ENCODE measurements at regions not wholly inside any gene's neighbourhood (a gene's known extent, or its start where the extent isn't known, plus 50 kb on each side); places are given as distances from the start of the nearest gene placed in this dataset.

DNA sequence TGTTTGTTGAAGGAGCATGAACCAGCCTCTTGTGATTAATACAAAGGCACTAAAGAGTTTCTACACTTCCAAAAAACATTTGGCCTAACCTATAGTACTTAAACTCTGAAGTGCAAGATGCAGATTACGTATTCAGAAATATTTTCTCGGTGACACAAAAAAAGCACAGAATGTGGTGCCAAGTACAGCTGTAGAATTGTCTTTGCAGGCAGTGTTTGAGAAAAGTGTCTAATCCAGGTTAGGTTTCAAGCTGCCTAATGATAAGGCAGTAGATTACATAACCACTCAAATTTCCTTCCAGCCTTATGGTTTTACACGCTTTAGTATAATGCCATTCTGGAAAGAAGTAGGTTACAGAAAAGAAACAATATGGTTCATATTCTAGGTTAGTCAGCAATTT lies 205.2 kb downstream of the KLHL28 start:
- no peak for DNase-seq (ENCODE audit: insufficient read length, low spot score, missing footprints)
- Histone ChIP-seq H3K79me2 (ENCODE audit: insufficient read depth, low read length) (no peaks in the 10 kb centered on the region), H3K4me2 (ENCODE audit: insufficient read depth, low read length) (no peak overlapping the region), H2AFZ (ENCODE audit: low read length) (no peak overlapping the region), H3K27ac (ENCODE audit: low read depth, low read length) (no peak overlapping the region), H3K4me1 (ENCODE audit: insufficient read depth, low read length) (no peaks in the 10 kb centered on the region), H3K9me3 (ENCODE audit: low read depth, low read length) (no peaks in the 10 kb centered on the region), H4K20me1 (ENCODE audit: insufficient read depth, low read length) (no peaks in the 10 kb centered on the region), H3K36me3 (ENCODE audit: insufficient read depth, low read length) (no peaks in the 10 kb centered on the region), H3K4me3 (ENCODE audit: insufficient read depth, low read length) (no peak overlapping the region), H3K27me3 (ENCODE audit: insufficient read depth, low read length) (no peaks in the 10 kb centered on the region)
- TF ChIP-seq, protein P1, sequence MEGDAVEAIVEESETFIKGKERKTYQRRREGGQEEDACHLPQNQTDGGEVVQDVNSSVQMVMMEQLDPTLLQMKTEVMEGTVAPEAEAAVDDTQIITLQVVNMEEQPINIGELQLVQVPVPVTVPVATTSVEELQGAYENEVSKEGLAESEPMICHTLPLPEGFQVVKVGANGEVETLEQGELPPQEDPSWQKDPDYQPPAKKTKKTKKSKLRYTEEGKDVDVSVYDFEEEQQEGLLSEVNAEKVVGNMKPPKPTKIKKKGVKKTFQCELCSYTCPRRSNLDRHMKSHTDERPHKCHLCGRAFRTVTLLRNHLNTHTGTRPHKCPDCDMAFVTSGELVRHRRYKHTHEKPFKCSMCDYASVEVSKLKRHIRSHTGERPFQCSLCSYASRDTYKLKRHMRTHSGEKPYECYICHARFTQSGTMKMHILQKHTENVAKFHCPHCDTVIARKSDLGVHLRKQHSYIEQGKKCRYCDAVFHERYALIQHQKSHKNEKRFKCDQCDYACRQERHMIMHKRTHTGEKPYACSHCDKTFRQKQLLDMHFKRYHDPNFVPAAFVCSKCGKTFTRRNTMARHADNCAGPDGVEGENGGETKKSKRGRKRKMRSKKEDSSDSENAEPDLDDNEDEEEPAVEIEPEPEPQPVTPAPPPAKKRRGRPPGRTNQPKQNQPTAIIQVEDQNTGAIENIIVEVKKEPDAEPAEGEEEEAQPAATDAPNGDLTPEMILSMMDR (IDR thresholded peaks at IDR 0.05; ENCODE audit: extremely low read depth, low read depth, low read length) = no peak

DNA sequence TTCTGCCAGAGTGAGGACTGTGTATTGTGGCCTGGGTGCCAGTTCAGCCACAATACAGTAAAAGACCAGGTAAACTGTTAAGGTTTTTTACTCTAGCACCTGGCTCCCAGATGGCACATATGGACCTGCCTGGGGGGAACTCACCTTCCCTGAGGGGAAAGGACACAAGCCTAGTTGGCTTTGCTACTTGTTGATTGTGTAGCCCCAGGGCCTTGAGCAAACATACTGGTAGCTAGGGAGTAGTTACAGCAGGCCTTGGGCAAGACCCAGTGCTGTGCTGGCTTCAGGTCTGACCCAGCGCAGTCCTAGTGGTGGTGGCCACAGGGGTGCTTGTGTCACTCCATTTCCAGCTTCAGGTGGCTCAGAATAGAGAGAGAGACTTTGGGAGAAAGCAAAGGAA lies 216.4 kb downstream of the KLHL28 start:
- no peaks in the 10 kb centered on the region for H4K20me1 ChIP-seq (ENCODE audit: insufficient read depth, low read length)
- H3K4me1 ChIP-seq (ENCODE audit: insufficient read depth, low read length) = no peaks in the 10 kb centered on the region
- H3K9me3 ChIP-seq (ENCODE audit: low read depth, low read length) = no peaks in the 10 kb centered on the region
- H2AFZ ChIP-seq (ENCODE audit: low read length) = no peak overlapping the region
- H3K4me3 ChIP-seq (ENCODE audit: insufficient read depth, low read length) = no peak overlapping the region
- no peaks in the 10 kb centered on the region for H3K79me2 ChIP-seq (ENCODE audit: insufficient read depth, low read length)
- TF ChIP-seq, protein P1 (IDR thresholded peaks at IDR 0.05; ENCODE audit: extremely low read depth, low read depth, low read length) = no peak
- H3K27ac ChIP-seq (ENCODE audit: low read depth, low read length) = no peak overlapping the region
- no peak overlapping the region for H3K4me2 ChIP-seq (ENCODE audit: insufficient read depth, low read length)
- DNase-seq (ENCODE audit: insufficient read length, low spot score, missing footprints) = no peak
- no peaks in the 10 kb centered on the region for H3K27me3 ChIP-seq (ENCODE audit: insufficient read depth, low read length)
- H3K36me3 ChIP-seq (ENCODE audit: insufficient read depth, low read length) = no peaks in the 10 kb centered on the region

DNA sequence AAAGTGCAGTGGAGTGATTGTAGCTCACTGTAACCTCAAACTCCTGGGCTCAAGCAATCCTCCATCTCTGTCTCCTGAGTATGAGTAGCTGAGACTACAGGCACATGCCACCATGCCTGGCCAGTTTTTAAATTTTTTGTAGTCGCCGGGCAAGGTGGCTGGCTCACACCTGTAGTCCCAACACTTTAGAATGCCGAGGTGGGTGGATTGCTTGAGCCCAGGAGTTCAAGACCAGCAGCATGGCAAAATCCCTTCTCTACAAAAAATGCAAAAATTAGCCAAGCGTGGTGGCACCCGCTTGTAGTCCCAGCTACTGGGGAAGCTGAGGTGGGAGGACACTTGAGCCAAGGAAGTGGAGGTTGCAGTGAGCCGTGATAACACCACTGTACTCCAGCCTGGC lies 219.5 kb downstream of the KLHL28 start:
- Histone ChIP-seq H3K4me2 (ENCODE audit: insufficient read depth, low read length) (no peak overlapping the region), H3K27ac (ENCODE audit: low read depth, low read length) (no peak overlapping the region), H3K4me3 (ENCODE audit: insufficient read depth, low read length) (no peak overlapping the region), H3K27me3 (ENCODE audit: insufficient read depth, low read length) (no peaks in the 10 kb centered on the region), H3K36me3 (ENCODE audit: insufficient read depth, low read length) (no peaks in the 10 kb centered on the region), H4K20me1 (ENCODE audit: insufficient read depth, low read length) (no peaks in the 10 kb centered on the region), H3K9me3 (ENCODE audit: low read depth, low read length) (no peaks in the 10 kb centered on the region), H3K79me2 (ENCODE audit: insufficient read depth, low read length) (no peaks in the 10 kb centered on the region), H3K4me1 (ENCODE audit: insufficient read depth, low read length) (no peaks in the 10 kb centered on the region), H2AFZ (ENCODE audit: low read length) (no peak overlapping the region)
- TF ChIP-seq, protein P1 (IDR thresholded peaks at IDR 0.05; ENCODE audit: extremely low read depth, low read depth, low read length) = no peak
- no peak for DNase-seq (ENCODE audit: insufficient read length, low spot score, missing footprints)

DNA sequence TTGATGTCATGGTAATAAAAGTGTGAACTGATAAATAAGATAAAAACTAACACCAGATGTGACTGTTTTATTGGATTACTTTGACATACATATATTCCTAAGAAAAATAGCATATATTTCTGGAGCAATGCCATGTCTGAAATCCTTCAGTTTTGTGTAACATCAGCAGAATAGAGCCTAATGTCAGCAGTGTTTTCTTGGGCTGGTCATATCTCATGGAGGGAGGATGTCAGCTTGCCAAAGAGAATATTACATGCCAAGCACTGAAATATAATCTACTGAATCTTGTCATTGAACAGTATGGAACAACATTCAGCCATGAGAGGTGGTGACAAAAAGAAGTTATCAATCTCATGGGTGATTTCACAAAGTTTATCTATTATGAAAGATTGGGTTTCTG lies 220.3 kb downstream of the KLHL28 start:
- Histone ChIP-seq H3K4me2 (ENCODE audit: insufficient read depth, low read length) (no peak overlapping the region), H3K36me3 (ENCODE audit: insufficient read depth, low read length) (no peaks in the 10 kb centered on the region)

More for the DNA sequence above, 220.3 kb downstream of the KLHL28 start:
- Histone ChIP-seq H3K4me3 (ENCODE audit: insufficient read depth, low read length) (no peak overlapping the region), H4K20me1 (ENCODE audit: insufficient read depth, low read length) (no peaks in the 10 kb centered on the region), H3K27me3 (ENCODE audit: insufficient read depth, low read length) (no peaks in the 10 kb centered on the region), H3K27ac (ENCODE audit: low read depth, low read length) (no peak overlapping the region), H3K4me1 (ENCODE audit: insufficient read depth, low read length) (no peaks in the 10 kb centered on the region), H3K79me2 (ENCODE audit: insufficient read depth, low read length) (no peaks in the 10 kb centered on the region), H2AFZ (ENCODE audit: low read length) (no peak overlapping the region), H3K9me3 (ENCODE audit: low read depth, low read length) (no peaks in the 10 kb centered on the region)
- DNase-seq (ENCODE audit: insufficient read length, low spot score, missing footprints) = no peak
- TF ChIP-seq, protein P1 (IDR thresholded peaks at IDR 0.05; ENCODE audit: extremely low read depth, low read depth, low read length) = no peak

Data from osteoblast (primary cell).